H9 (cell line): ENCODE measurements at regions not wholly inside any gene's neighbourhood (a gene's known extent, or its start where the extent isn't known, plus 50 kb on each side); places are given as distances from the start of the nearest gene placed in this dataset.

Experiments used
- DNase-seq: peaks from one replicate; pipeline ENCODE4 v3.0.0-alpha.2; 2017
- H2AFZ ChIP-seq: one replicate; pipeline ENCODE4 v1.6.1; 2013; ENCODE audit warnings: mild to moderate bottlenecking, low read length, control low read depth, moderate library complexity
- H2AK5ac ChIP-seq: 2 replicates; pipeline ENCODE4 v1.6.1; 2013; ENCODE audit warnings: low read length, control low read depth, mixed read lengths; ENCODE audit not compliant: insufficient read length
- H2BK120ac ChIP-seq: one replicate; pipeline ENCODE4 v1.6.1; 2013; ENCODE audit warnings: low read depth, mild to moderate bottlenecking, low read length, control low read depth, inconsistent platforms; ENCODE audit not compliant: poor library complexity, severe bottlenecking
- H2BK12ac ChIP-seq: 2 replicates; pipeline ENCODE4 v1.6.1; 2013; ENCODE audit warnings: low read length, control low read depth, mixed read lengths, low read depth; ENCODE audit not compliant: insufficient read length
- H2BK15ac ChIP-seq: 2 replicates; pipeline ENCODE4 v1.6.1; 2013; ENCODE audit warnings: low read depth, low read length, control low read depth
- H2BK20ac ChIP-seq: one replicate; pipeline ENCODE4 v1.6.1; 2013; ENCODE audit warnings: low read depth, mild to moderate bottlenecking, low read length, control low read depth, inconsistent platforms; ENCODE audit not compliant: poor library complexity, severe bottlenecking
- H2BK5ac ChIP-seq: 2 replicates; pipeline ENCODE4 v1.6.1; 2013; ENCODE audit warnings: low read length, control low read depth, mixed read lengths; ENCODE audit not compliant: insufficient read length
- H3K14ac ChIP-seq: 2 replicates; pipeline ENCODE4 v1.6.1; 2013; ENCODE audit warnings: low read length, control low read depth; ENCODE audit not compliant: insufficient read depth
- H3K18ac ChIP-seq: 2 replicates; pipeline ENCODE4 v1.6.1; 2013; ENCODE audit warnings: low read depth, mild to moderate bottlenecking, mixed read lengths, low read length, control low read depth; ENCODE audit not compliant: insufficient read length
- H3K23ac ChIP-seq: 2 replicates; pipeline ENCODE4 v1.6.1; 2013; ENCODE audit warnings: low read length, control low read depth, mixed read lengths, low read depth; ENCODE audit not compliant: insufficient read length
- H3K23me2 ChIP-seq: 2 replicates; pipeline ENCODE4 v1.6.1; 2013; ENCODE audit warnings: low read depth, mild to moderate bottlenecking, mixed read lengths, low read length, control low read depth; ENCODE audit not compliant: insufficient read length, poor library complexity, severe bottlenecking
- H3K27ac ChIP-seq: 2 replicates; pipeline ENCODE4 v1.5.1; 2013; ENCODE audit warnings: low read length, control low read depth, mixed read lengths, low read depth; ENCODE audit not compliant: insufficient read length
- H3K27me3 ChIP-seq: 2 replicates; pipeline ENCODE4 v1.6.1; 2013; ENCODE audit warnings: low read length, control low read depth, inconsistent platforms; ENCODE audit not compliant: insufficient read depth
- H3K4ac ChIP-seq: 2 replicates; pipeline ENCODE4 v1.6.1; 2013; ENCODE audit warnings: low read depth, mild to moderate bottlenecking, control low read depth, inconsistent platforms, low read length, moderate library complexity
- H3K4me1 ChIP-seq: 2 replicates; pipeline ENCODE4 v1.6.1; 2013; ENCODE audit warnings: low read length, control low read depth, inconsistent platforms; ENCODE audit not compliant: insufficient read depth
- H3K4me2 ChIP-seq: 2 replicates; pipeline ENCODE4 v1.6.1; 2013; ENCODE audit warnings: low read length, control low read depth, mixed read lengths; ENCODE audit not compliant: insufficient read length, insufficient read depth
- H3K56ac ChIP-seq: 2 replicates; pipeline ENCODE4 v1.6.1; 2013; ENCODE audit warnings: low read depth, mild to moderate bottlenecking, mixed read lengths, low read length, control low read depth; ENCODE audit not compliant: insufficient read length
- H3K79me1 ChIP-seq: 2 replicates; pipeline ENCODE4 v1.6.1; 2013; ENCODE audit warnings: low read depth, mild to moderate bottlenecking, moderate library complexity, low read length, control low read depth, inconsistent platforms; ENCODE audit not compliant: insufficient read depth, poor library complexity, severe bottlenecking
- H3K79me2 ChIP-seq: 2 replicates; pipeline ENCODE4 v1.6.1; 2013; ENCODE audit warnings: low read length, control low read depth, inconsistent platforms; ENCODE audit not compliant: insufficient read depth
- H3K9ac ChIP-seq: 2 replicates; pipeline ENCODE4 v1.6.1; 2013; ENCODE audit warnings: low read length, control low read depth, mixed read lengths; ENCODE audit not compliant: insufficient read length; ENCODE audit errors: extremely low read depth
- H3K9me3 ChIP-seq: one replicate; pipeline ENCODE4 v1.6.1; 2013; ENCODE audit warnings: low read depth, low read length, inconsistent platforms; ENCODE audit not compliant: control insufficient read depth
- H3T11ph ChIP-seq: one replicate; pipeline ENCODE4 v1.6.1; 2013; ENCODE audit warnings: mild to moderate bottlenecking, low read length, control low read depth, inconsistent platforms
- H4K20me1 ChIP-seq: one replicate; pipeline ENCODE4 v1.6.1; 2013; ENCODE audit not compliant: control insufficient read depth, insufficient read length, insufficient read depth
- H4K5ac ChIP-seq: 2 replicates; pipeline ENCODE4 v1.6.1; 2013; ENCODE audit warnings: low read depth, mild to moderate bottlenecking, mixed read lengths, low read length, control low read depth; ENCODE audit not compliant: insufficient read length
- H4K8ac ChIP-seq: replicated peaks from 2 replicates; pipeline ENCODE4 v1.6.1; 2013; ENCODE audit warnings: low read length, control low read depth, mixed read lengths, low read depth; ENCODE audit not compliant: insufficient read length
- H4K91ac ChIP-seq: 2 replicates; pipeline ENCODE4 v1.6.1; 2013; ENCODE audit warnings: low read depth, mild to moderate bottlenecking, moderate library complexity, mixed read lengths, low read length, control low read depth; ENCODE audit not compliant: insufficient read length
- H3K27ac Mint-ChIP-seq, 3 experiments: 2 replicates in 2 of 3; 3 replicates in 1 of 3; pipeline ENCODE4 v1.8.0; 2020 to 2021; ENCODE audit warnings: mixed read lengths in 3 of 3, mild to moderate bottlenecking in 1 of 3, moderate library complexity in 1 of 3
- H3K27me3 Mint-ChIP-seq: 2 replicates; pipeline ENCODE4 v1.8.0; 2021; ENCODE audit warnings: low read depth, mild to moderate bottlenecking, moderate library complexity, mixed read lengths
- H3K36me3 Mint-ChIP-seq, 3 experiments: 2 replicates in 2 of 3; 3 replicates in 1 of 3; pipeline ENCODE4 v1.8.0; 2020 to 2021; ENCODE audit warnings: low read depth in 3 of 3, mixed read lengths in 3 of 3; ENCODE audit not compliant: insufficient read depth in 1 of 3
- H3K4me1 Mint-ChIP-seq, 2 experiments: 2 replicates each; pipeline ENCODE4 v1.8.0; 2020; ENCODE audit warnings: mixed read lengths in 2 of 2
- H3K4me3 Mint-ChIP-seq, 2 experiments: 2 replicates in 1 of 2; 3 replicates in 1 of 2; pipeline ENCODE4 v1.8.0; 2020 to 2021; ENCODE audit warnings: mild to moderate bottlenecking in 2 of 2, mixed read lengths in 2 of 2, moderate library complexity in 1 of 2
- H3K9me3 Mint-ChIP-seq, 2 experiments: 2 replicates in 1 of 2; 3 replicates in 1 of 2; pipeline ENCODE4 v1.8.0; 2020; ENCODE audit warnings: mild to moderate bottlenecking in 2 of 2, mixed read lengths in 2 of 2, moderate library complexity in 1 of 2
- CTCF ChIP-seq: fragments of 200-600 bp; sonication (generic); conservative IDR thresholded peaks from 3 replicates; pipeline ENCODE4 v1.8.0; 2021; ENCODE audit warnings: antibody characterized with exemption, mild to moderate bottlenecking
- WGBS: extraction: QIAGEN DNeasy Blood & Tissue Kit; methylation state at CpG from one replicate; pipeline ENCODE4 v1.1.7; 2013; ENCODE audit warnings: missing lambda C conversion rate, low lambda C conversion rate, mixed read lengths; ENCODE audit not compliant: insufficient read length; ENCODE audit errors: extremely low coverage; 5-methylcytosine and 5-hydroxymethylcytosine counted together

DNA sequence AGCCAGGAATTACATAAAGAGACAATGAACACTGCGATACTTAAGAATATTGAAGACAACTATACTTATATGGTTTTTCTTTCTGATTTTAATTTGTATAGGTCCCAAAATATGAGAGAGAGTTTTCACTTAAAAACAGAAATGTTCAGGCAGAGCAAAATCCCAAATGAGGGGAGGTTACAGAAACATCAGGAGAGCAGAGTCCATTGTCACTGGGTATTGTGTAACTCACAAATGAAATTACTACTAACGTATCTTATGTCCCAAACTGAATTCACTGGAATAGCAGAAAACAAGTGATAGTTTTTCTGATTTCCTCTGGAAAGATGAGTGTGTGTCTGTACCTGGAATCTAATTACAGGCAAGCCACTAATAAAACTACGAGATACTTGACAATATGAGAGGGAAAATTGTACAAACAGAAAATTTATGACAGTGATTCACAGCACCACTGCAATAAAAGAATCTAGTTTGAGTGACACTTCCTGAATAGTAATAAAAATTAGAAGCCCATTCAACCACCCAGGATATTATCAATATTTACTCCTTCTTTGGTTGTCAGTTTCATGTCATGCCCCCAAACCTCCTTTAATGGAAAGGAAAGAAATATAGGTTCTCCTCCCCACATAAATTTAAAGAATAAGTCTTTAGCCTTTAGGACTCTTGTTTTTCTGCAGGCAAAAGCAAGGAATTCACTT is 522.6 kb downstream of the ADGRL2 start:
- no peak overlapping the region for H3K9ac ChIP-seq
- no peak overlapping the region for H3K27ac ChIP-seq
- H3K4me3 Mint-ChIP-seq = no peak overlapping the region
- no peak overlapping the region for H3K27ac Mint-ChIP-seq
- H3K79me1 ChIP-seq = no peaks in the 10 kb centered on the region
- no CpG with 5 or more reads among the region's 3 CpGs for WGBS
- DNase-seq = no peak
- H4K91ac ChIP-seq = no peak overlapping the region
- no peak overlapping the region for H3K23ac ChIP-seq
- H2AFZ ChIP-seq = no peak overlapping the region
- H3K4me1 ChIP-seq = no peaks in the 10 kb centered on the region
- H3K79me2 ChIP-seq = no peaks in the 10 kb centered on the region
- H3K14ac ChIP-seq = no peak overlapping the region
- no peak overlapping the region for H3K4ac ChIP-seq
- H3K23me2 ChIP-seq = no peaks in the 10 kb centered on the region
- no peak overlapping the region for H2BK20ac ChIP-seq
- H2BK15ac ChIP-seq = no peak overlapping the region
- no peaks in the 10 kb centered on the region; the same call in 1 of the 2 replicates for H3K27me3 Mint-ChIP-seq
- peaks cover 9 to 10% of the 10 kb centered on the region in 2 experiments for H3K4me1 Mint-ChIP-seq
- H2BK12ac ChIP-seq = no peak overlapping the region
- H3K9me3 Mint-ChIP-seq = no peaks in the 10 kb centered on the region
- H3K18ac ChIP-seq = no peak overlapping the region
- H3K4me2 ChIP-seq = no peak overlapping the region
- no peaks in the 10 kb centered on the region for H3K27me3 ChIP-seq
- H2BK5ac ChIP-seq = no peak overlapping the region
- no peaks in the 10 kb centered on the region for H4K20me1 ChIP-seq
- no peak overlapping the region for H4K8ac ChIP-seq
- no peak overlapping the region for H3T11ph ChIP-seq
- no peak overlapping the region for H4K5ac ChIP-seq
- H3K9me3 ChIP-seq = no peaks in the 10 kb centered on the region
- TF ChIP-seq CTCF = no peak
- no peak overlapping the region for H3K56ac ChIP-seq
- H2AK5ac ChIP-seq = no peak overlapping the region
- H2BK120ac ChIP-seq = no peak overlapping the region
- no peaks in the 10 kb centered on the region for H3K36me3 Mint-ChIP-seq
